Lower lobe of right lung (tissue), 2 donors: ENCODE measurements at regions not wholly inside any gene's neighbourhood (a gene's known extent, or its start where the extent isn't known, plus 50 kb on each side); places are given as distances from the start of the nearest gene placed in this dataset.

ENCODE experiments used
- ATAC-seq, 2 donors: fragments of 200-7000 bp; cut with Tn5 transposase; one replicate each; pipeline ENCODE4 v1.9.1; 2020 to 2022; ENCODE audit warnings: mild to moderate bottlenecking in 2 of 2, moderate library complexity in 2 of 2
- DNase-seq: peaks from one replicate; pipeline ENCODE4 v3.0.0-alpha.2; 2020
- H3K27ac ChIP-seq: fragments of 200-600 bp; one replicate; pipeline ENCODE4 v1.8.0; 2022
- H3K27me3 ChIP-seq: fragments of 200-600 bp; one replicate; pipeline ENCODE4 v1.8.0; 2022; ENCODE audit warnings: low read depth
- H3K36me3 ChIP-seq: fragments of 200-600 bp; one replicate; pipeline ENCODE4 v1.8.0; 2022; ENCODE audit warnings: mild to moderate bottlenecking
- H3K4me1 ChIP-seq: fragments of 200-600 bp; one replicate; pipeline ENCODE4 v1.8.0; 2022
- H3K4me3 ChIP-seq: fragments of 200-600 bp; one replicate; pipeline ENCODE4 v1.8.0; 2022; ENCODE audit warnings: mild to moderate bottlenecking
- H3K9me3 ChIP-seq: fragments of 200-600 bp; one replicate; pipeline ENCODE4 v1.8.0; 2022
- CTCF ChIP-seq: fragments of 200-600 bp; IDR thresholded peaks from one replicate; pipeline ENCODE4 v1.8.0; 2022; ENCODE audit warnings: antibody characterized with exemption, mild to moderate bottlenecking
- intact Hi-C: fragments of 100-400 bp; cut with DNase I; formaldehyde crosslinking; loops from one replicate; pipeline ENCODE4 v1.11.0; 2022
- donor health status: DM: no; HTN: yes; CAD: no; lungs with severe emphysema.

- Histone ChIP-seq H3K36me3 (no peaks in the 10 kb centered on the region), H3K27me3 (no peaks in the 10 kb centered on the region), H3K4me1 (peaks cover 14% of the 10 kb centered on the region), H3K4me3 (no peak overlapping the region), H3K9me3 (no peaks in the 10 kb centered on the region), H3K27ac (no peak overlapping the region)
- ATAC-seq, result no peak
- no peak for TF ChIP-seq CTCF
- intact Hi-C loops, result no loop called here
- no peak for DNase-seq
These were observed 50.9 kb upstream of the PTPDC1 start for GRCh38 chr9:94033383-94033782.

- H3K4me1 ChIP-seq, result peaks cover 14% of the 10 kb centered on the region
- no peaks in the 10 kb centered on the region for H3K9me3 ChIP-seq
- no peak overlapping the region for H3K27ac ChIP-seq
- no peaks in the 10 kb centered on the region for H3K36me3 ChIP-seq
- intact Hi-C loops, result no loop called here
- TF ChIP-seq CTCF, result no peak
- H3K4me3 ChIP-seq, result peak overlapping the region; percentile 82
- DNase-seq (no peak), ATAC-seq (no peak)
- no peaks in the 10 kb centered on the region for H3K27me3 ChIP-seq
These were observed 52.3 kb upstream of the PTPDC1 start for GRCh38 chr9:94031946-94032345.

- Histone ChIP-seq H3K4me3 (peak overlapping the region; percentile 82), H3K36me3 (no peaks in the 10 kb centered on the region), H3K9me3 (no peaks in the 10 kb centered on the region), H3K27ac (peak overlapping the region; percentile 90), H3K27me3 (no peaks in the 10 kb centered on the region), H3K4me1 (peaks cover 14% of the 10 kb centered on the region)
- no peak for DNase-seq
- ATAC-seq, result no peak
- intact Hi-C loops, result no loop called here
- TF ChIP-seq CTCF, result no peak
These were observed 52.9 kb upstream of the PTPDC1 start for GRCh38 chr9:94031380-94031779.

GRCh38 chr9:94030318-94031179 is 53.7 kb upstream of the PTPDC1 start:
- TF ChIP-seq CTCF, result no peak
- H3K27me3 ChIP-seq, result no peaks in the 10 kb centered on the region
- ATAC-seq (peak; percentile 100), DNase-seq (peak; percentile 92)
- peak overlapping the region; percentile 82 for H3K4me3 ChIP-seq
- H3K27ac ChIP-seq, result peak overlapping the region; percentile 90
- intact Hi-C loops, result no loop called here
- H3K36me3 ChIP-seq, result no peaks in the 10 kb centered on the region
- H3K4me1 ChIP-seq, result peaks cover 14% of the 10 kb centered on the region
- no peaks in the 10 kb centered on the region for H3K9me3 ChIP-seq

GRCh38 chr9:94029932-94030317 is 54.3 kb upstream of the PTPDC1 start:
- Histone ChIP-seq H3K9me3 (no peaks in the 10 kb centered on the region), H3K4me1 (peaks cover 14% of the 10 kb centered on the region), H3K27ac (peak overlapping the region; percentile 90), H3K4me3 (peak overlapping the region; percentile 82), H3K27me3 (no peaks in the 10 kb centered on the region), H3K36me3 (no peaks in the 10 kb centered on the region)
- intact Hi-C loops, result no loop called here
- TF ChIP-seq CTCF, result no peak
- no peak for DNase-seq
- ATAC-seq, result no peak
